CD8-positive, alpha-beta memory T cell (primary cell): ENCODE measurements at regions not wholly inside any gene's neighbourhood (a gene's known extent, or its start where the extent isn't known, plus 50 kb on each side); places are given as distances from the start of the nearest gene placed in this dataset.

Experiments
- CTCF ChIA-PET: fragments of 350-600 bp; sonication (Branson Sonifier 250); formaldehyde crosslinking; loops from one replicate; lab custom pipeline; 2021; ENCODE audit warnings: antibody characterized with exemption; lab: Charles Lee
- POLR2A ChIA-PET: fragments of 350-600 bp; sonication (Branson Sonifier 250); formaldehyde crosslinking; loops from one replicate; lab custom pipeline; 2021; ENCODE audit warnings: antibody characterized with exemption; lab: Charles Lee
- DNase-seq, 5 donors: peaks; one replicate each; pipeline versions ENCODE4 v3.0.0 to v3.0.0-alpha.2; 2020 to 2022; ENCODE audit warnings: mixed read lengths in 1 of 5
- H3K27ac ChIP-seq: one replicate; pipeline ENCODE4 v1.7.0; 2013; ENCODE audit warnings: low read depth, mild to moderate bottlenecking, low read length, moderate library complexity
- H3K27me3 ChIP-seq: 2 replicates; pipeline ENCODE4 v1.7.0; 2013; ENCODE audit warnings: low read length, mild to moderate bottlenecking; ENCODE audit not compliant: insufficient read depth, poor library complexity, severe bottlenecking
- H3K36me3 ChIP-seq: 2 replicates; pipeline ENCODE4 v1.7.0; 2013; ENCODE audit warnings: mild to moderate bottlenecking, low read length, moderate library complexity; ENCODE audit not compliant: insufficient read depth
- H3K4me1 ChIP-seq: 2 replicates; pipeline ENCODE4 v1.7.0; 2013; ENCODE audit warnings: mild to moderate bottlenecking, low read length, moderate library complexity; ENCODE audit not compliant: insufficient read depth
- H3K4me3 ChIP-seq: 2 replicates; pipeline ENCODE4 v1.7.0; 2013; ENCODE audit warnings: mild to moderate bottlenecking, low read length
- H3K9me3 ChIP-seq: 2 replicates; pipeline ENCODE4 v1.7.0; 2013; ENCODE audit warnings: mild to moderate bottlenecking, low read length
- H3K27ac Mint-ChIP-seq, 8 donors: one replicate each; pipeline ENCODE4 v1.8.0; 2020 to 2021; ENCODE audit warnings: mixed read lengths in 8 of 8, mild to moderate bottlenecking in 6 of 8, inconsistent platforms in 3 of 8, moderate library complexity in 3 of 8
- H3K27me3 Mint-ChIP-seq, 2 donors: one replicate each; pipeline ENCODE4 v1.8.0; 2020 to 2021; ENCODE audit warnings: mixed read lengths in 2 of 2, mild to moderate bottlenecking in 1 of 2, moderate library complexity in 1 of 2
- H3K36me3 Mint-ChIP-seq, 3 donors: one replicate each; pipeline ENCODE4 v1.8.0; 2020 to 2021; ENCODE audit warnings: mixed read lengths in 3 of 3, inconsistent platforms in 1 of 3, mild to moderate bottlenecking in 1 of 3
- H3K4me1 Mint-ChIP-seq, 3 donors: one replicate each; pipeline ENCODE4 v1.8.0; 2020 to 2021; ENCODE audit warnings: mixed read lengths in 3 of 3, inconsistent platforms in 1 of 3, mild to moderate bottlenecking in 1 of 3
- H3K4me3 Mint-ChIP-seq, 7 donors: one replicate each; pipeline ENCODE4 v1.8.0; 2020 to 2021; ENCODE audit warnings: mixed read lengths in 7 of 7, mild to moderate bottlenecking in 6 of 7, moderate library complexity in 4 of 7, inconsistent platforms in 2 of 7
- H3K9me3 Mint-ChIP-seq, 5 donors: one replicate each; pipeline ENCODE4 v1.8.0; 2020 to 2022; ENCODE audit warnings: mixed read lengths in 5 of 5, mild to moderate bottlenecking in 3 of 5, moderate library complexity in 2 of 5, inconsistent platforms in 1 of 5

GRCh38 chr12:58169826-58170225 is 228.5 kb downstream of the ATP23 start:
- CTCF ChIA-PET, result no interaction called here
- no peaks in the 10 kb centered on the region for H3K4me1 ChIP-seq
- H3K9me3 ChIP-seq, result no peaks in the 10 kb centered on the region
- Mint-ChIP-seq H3K4me1 (no peaks in the 10 kb centered on the region), H3K27me3 (peaks cover 9 to 21% of the 10 kb centered on the region in 2 donors), H3K9me3 (peaks cover 0 to 2% (median 0%) of the 10 kb centered on the region in 5 donors), H3K4me3 (no peak overlapping the region), H3K36me3 (no peaks in the 10 kb centered on the region), H3K27ac (no peak overlapping the region)
- no peaks in the 10 kb centered on the region for H3K27me3 ChIP-seq
- no peak overlapping the region for H3K27ac ChIP-seq
- no peak overlapping the region for H3K4me3 ChIP-seq
- no peaks in the 10 kb centered on the region for H3K36me3 ChIP-seq
- POLR2A ChIA-PET, result no interaction called here
- DNase-seq, result no peak

DNA sequence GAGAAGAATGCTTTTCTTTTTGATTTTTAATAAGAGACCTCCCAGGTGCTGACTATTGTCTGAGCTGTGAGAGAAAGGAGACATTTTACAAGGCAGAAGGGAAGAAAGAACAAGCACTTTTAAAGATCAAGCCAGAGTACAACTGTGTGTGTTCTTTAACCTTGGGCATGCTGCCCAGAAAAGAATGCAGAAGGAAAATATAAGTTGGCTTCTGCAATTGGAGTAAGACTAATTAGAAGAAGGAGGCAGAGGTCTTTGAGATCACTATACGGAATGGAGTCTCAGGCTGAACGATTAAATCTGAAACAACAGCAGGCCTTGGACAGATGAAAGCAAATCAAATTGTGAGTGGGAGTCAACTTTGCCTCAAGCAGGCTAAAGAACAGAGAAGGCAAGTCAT is 230.5 kb downstream of the ATP23 start:
- H3K27ac Mint-ChIP-seq, result no peak overlapping the region
- no peaks in the 10 kb centered on the region for H3K4me1 Mint-ChIP-seq
- Histone ChIP-seq H3K36me3 (no peaks in the 10 kb centered on the region), H3K9me3 (no peaks in the 10 kb centered on the region), H3K27ac (no peak overlapping the region), H3K4me3 (no peak overlapping the region), H3K27me3 (no peaks in the 10 kb centered on the region), H3K4me1 (no peaks in the 10 kb centered on the region)
- CTCF ChIA-PET, result no interaction called here
- DNase-seq, result no peak
- no peak overlapping the region for H3K4me3 Mint-ChIP-seq
- peaks cover 0 to 2% (median 0%) of the 10 kb centered on the region in 5 donors for H3K9me3 Mint-ChIP-seq
- peaks cover 14 to 33% of the 10 kb centered on the region in 2 donors for H3K27me3 Mint-ChIP-seq
- POLR2A ChIA-PET, result no interaction called here
- H3K36me3 Mint-ChIP-seq, result no peaks in the 10 kb centered on the region

DNA sequence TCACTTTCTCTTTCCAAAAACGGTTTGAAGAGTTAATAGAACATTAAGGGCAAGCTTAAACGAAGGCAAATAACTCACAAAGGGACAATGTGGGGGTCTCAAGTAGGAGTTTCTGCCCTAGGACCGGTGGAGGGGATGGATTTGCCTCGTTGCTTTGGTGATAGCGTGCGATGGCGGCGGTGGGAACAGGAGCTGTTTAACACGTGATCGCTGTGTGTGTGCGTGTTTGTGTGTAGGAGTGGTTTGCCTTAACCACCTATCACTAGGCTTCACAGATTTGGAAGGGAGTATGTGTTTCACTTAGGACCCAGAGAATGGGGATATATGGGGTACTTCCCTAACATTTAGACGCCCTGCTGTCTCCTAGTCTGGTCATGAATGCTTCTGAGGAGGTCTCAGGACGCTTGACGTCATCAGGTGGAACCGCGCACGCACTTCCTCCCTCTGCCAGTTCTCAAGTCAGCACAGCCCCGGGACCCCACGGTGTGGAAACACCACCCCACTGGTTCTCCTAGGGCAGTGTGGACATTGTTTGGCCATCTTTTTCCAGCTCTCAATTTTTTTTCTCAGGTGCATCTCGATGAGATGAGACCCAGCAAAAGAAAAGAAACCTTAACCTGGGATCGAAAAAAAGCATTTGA is 231.2 kb downstream of the ATP23 start:
- Histone ChIP-seq H3K4me1 (no peaks in the 10 kb centered on the region), H3K27me3 (no peaks in the 10 kb centered on the region), H3K9me3 (no peaks in the 10 kb centered on the region), H3K36me3 (no peaks in the 10 kb centered on the region), H3K4me3 (no peak overlapping the region), H3K27ac (no peak overlapping the region)
- no peak for DNase-seq
- Mint-ChIP-seq H3K9me3 (peaks cover 0 to 2% (median 0%) of the 10 kb centered on the region in 5 donors), H3K36me3 (no peaks in the 10 kb centered on the region), H3K27ac (no peak overlapping the region), H3K27me3 (peaks cover 14 to 38% of the 10 kb centered on the region in 2 donors), H3K4me3 (no peak overlapping the region), H3K4me1 (no peaks in the 10 kb centered on the region)
- ChIA-PET POLR2A (no interaction called here), CTCF (no interaction called here)

- Mint-ChIP-seq H3K4me3 (no peak overlapping the region), H3K36me3 (no peaks in the 10 kb centered on the region), H3K4me1 (no peaks in the 10 kb centered on the region), H3K27ac (no peak overlapping the region), H3K9me3 (peaks cover 0 to 2% (median 0%) of the 10 kb centered on the region in 5 donors), H3K27me3 (peaks cover 14 to 45% of the 10 kb centered on the region in 2 donors)
- Histone ChIP-seq H3K36me3 (no peaks in the 10 kb centered on the region), H3K9me3 (no peaks in the 10 kb centered on the region), H3K27me3 (no peaks in the 10 kb centered on the region), H3K4me1 (no peaks in the 10 kb centered on the region), H3K27ac (no peak overlapping the region), H3K4me3 (no peak overlapping the region)
- POLR2A ChIA-PET, result no interaction called here
- DNase-seq, result no peak
- CTCF ChIA-PET, result no interaction called here
Measured at GRCh38 chr12:58174316-58174715, 232.9 kb downstream of the ATP23 start.

GRCh38 chr12:58176296-58176869 is 235.0 kb downstream of the ATP23 start:
- Mint-ChIP-seq H3K27me3 (peaks cover 8 to 41% of the 10 kb centered on the region in 2 donors), H3K36me3 (no peaks in the 10 kb centered on the region), H3K9me3 (peaks cover 0 to 2% (median 0%) of the 10 kb centered on the region in 5 donors), H3K4me1 (no peaks in the 10 kb centered on the region), H3K27ac (no peak overlapping the region), H3K4me3 (no peak overlapping the region)
- H3K27me3 ChIP-seq, result no peaks in the 10 kb centered on the region
- H3K27ac ChIP-seq, result no peak overlapping the region
- no peaks in the 10 kb centered on the region for H3K9me3 ChIP-seq
- H3K4me3 ChIP-seq, result no peak overlapping the region
- no peaks in the 10 kb centered on the region for H3K36me3 ChIP-seq
- no peaks in the 10 kb centered on the region for H3K4me1 ChIP-seq
- DNase-seq, result no peak
- ChIA-PET CTCF (interaction anchor here (1.1 kb wide), 1 partner anchor 33 kb away, joined by 3 read pairs; no protein-coding TSS in a partner anchor), POLR2A (no interaction called here)

DNA sequence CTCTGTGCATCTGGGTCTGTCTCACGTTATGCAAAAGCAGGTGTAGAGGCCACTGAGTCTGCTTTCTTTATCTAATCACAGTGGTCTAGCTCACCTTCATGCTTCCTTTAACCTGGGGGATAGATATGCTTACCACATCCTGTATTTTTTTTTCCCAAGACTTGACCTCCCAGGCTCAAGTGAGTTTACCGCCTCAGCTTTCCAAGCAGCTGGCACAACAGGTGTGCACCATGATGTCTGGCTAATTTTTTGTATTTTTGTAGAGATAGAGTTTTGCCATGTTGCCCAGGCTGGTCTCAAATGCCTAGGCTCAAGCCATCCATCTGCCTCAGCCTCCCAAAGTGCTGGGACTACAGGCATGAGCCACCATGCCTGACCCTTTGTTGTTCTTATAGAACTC is 236.0 kb downstream of the ATP23 start:
- no peaks in the 10 kb centered on the region for H3K9me3 ChIP-seq
- no peak for DNase-seq
- no peak overlapping the region for H3K4me3 ChIP-seq
- no peak overlapping the region for H3K27ac Mint-ChIP-seq
- H3K36me3 Mint-ChIP-seq, result no peaks in the 10 kb centered on the region
- H3K27ac ChIP-seq, result no peak overlapping the region
- no peaks in the 10 kb centered on the region for H3K4me1 ChIP-seq
- no peaks in the 10 kb centered on the region for H3K4me1 Mint-ChIP-seq
- peaks cover 10 to 48% of the 10 kb centered on the region in 2 donors for H3K27me3 Mint-ChIP-seq
- no peak overlapping the region for H3K4me3 Mint-ChIP-seq
- ChIA-PET CTCF (interaction anchor here (1.1 kb wide), 1 partner anchor 32 kb away, joined by 3 read pairs; no protein-coding TSS in a partner anchor), POLR2A (no interaction called here)
- H3K27me3 ChIP-seq, result no peaks in the 10 kb centered on the region
- no peaks in the 10 kb centered on the region for H3K36me3 ChIP-seq
- H3K9me3 Mint-ChIP-seq, result peaks cover 0 to 2% (median 0%) of the 10 kb centered on the region in 5 donors

DNA sequence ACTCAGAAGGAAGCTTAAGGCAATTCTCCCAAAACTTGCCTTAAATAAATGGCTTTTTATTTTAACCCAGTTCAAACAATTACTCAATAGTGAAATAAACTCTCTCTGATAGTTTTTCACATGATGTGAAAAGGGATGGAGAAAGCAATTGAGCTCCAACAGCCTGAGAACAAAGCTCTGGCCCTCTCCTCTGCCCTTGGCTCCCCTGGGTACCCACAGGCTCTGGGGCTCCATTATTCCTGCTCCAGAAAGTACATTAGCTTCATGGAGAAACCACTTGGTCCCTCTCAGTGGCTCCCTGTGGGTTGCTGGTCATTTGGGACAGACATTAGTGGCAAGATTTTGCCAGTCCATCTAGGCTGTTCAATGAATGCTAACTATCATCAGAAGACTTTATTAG is 242.8 kb downstream of the ATP23 start:
- Mint-ChIP-seq H3K9me3 (peaks cover 3 to 7% (median 5%) of the 10 kb centered on the region in 5 donors), H3K4me3 (no peak overlapping the region), H3K27ac (no peak overlapping the region), H3K27me3 (peaks cover 2 to 14% of the 10 kb centered on the region in 2 donors), H3K4me1 (no peaks in the 10 kb centered on the region), H3K36me3 (no peaks in the 10 kb centered on the region)
- Histone ChIP-seq H3K27ac (no peak overlapping the region), H3K36me3 (no peaks in the 10 kb centered on the region), H3K4me1 (no peaks in the 10 kb centered on the region), H3K27me3 (no peaks in the 10 kb centered on the region), H3K4me3 (no peak overlapping the region), H3K9me3 (no peaks in the 10 kb centered on the region)
- no peak for DNase-seq
- ChIA-PET POLR2A (no interaction called here), CTCF (no interaction called here)

- Mint-ChIP-seq H3K36me3 (no peaks in the 10 kb centered on the region), H3K4me3 (no peak overlapping the region), H3K4me1 (no peaks in the 10 kb centered on the region), H3K27me3 (peaks cover 2 to 9% of the 10 kb centered on the region in 2 donors), H3K27ac (no peak overlapping the region), H3K9me3 (peaks cover 3 to 7% (median 5%) of the 10 kb centered on the region in 5 donors)
- H3K36me3 ChIP-seq, result no peaks in the 10 kb centered on the region
- H3K27me3 ChIP-seq, result no peaks in the 10 kb centered on the region
- H3K4me3 ChIP-seq, result no peak overlapping the region
- no peak for DNase-seq
- H3K27ac ChIP-seq, result no peak overlapping the region
- POLR2A ChIA-PET, result no interaction called here
- H3K9me3 ChIP-seq, result no peaks in the 10 kb centered on the region
- no peaks in the 10 kb centered on the region for H3K4me1 ChIP-seq
- CTCF ChIA-PET, result no interaction called here
Measured at GRCh38 chr12:58186401-58186800, 245.0 kb downstream of the ATP23 start.
